Fibroblast of villous mesenchyme (primary cell): ENCODE measurements at regions not wholly inside any gene's neighbourhood (a gene's known extent, or its start where the extent isn't known, plus 50 kb on each side); places are given as distances from the start of the nearest gene placed in this dataset.

ENCODE experiments used
- DNase-seq: peaks from one replicate; pipeline ENCODE4 v3.0.0-alpha.2; 2010; ENCODE audit warnings: low read depth
- H3K4me3 ChIP-seq: 2 replicates; pipeline ENCODE4 v1.5.1; 2011; ENCODE audit warnings: low read depth, mild to moderate bottlenecking, low read length
- CTCF ChIP-seq: IDR thresholded peaks from 2 replicates; pipeline ENCODE4 v1.5.1; 2012; ENCODE audit warnings: low read depth, mild to moderate bottlenecking, low read length; ENCODE audit not compliant: insufficient read depth

GRCh38 chr17:34527908-34528470, 51.4 kb upstream of the TMEM132E start:
- DNase-seq: no peak
- H3K4me3 ChIP-seq: no peak overlapping the region
- no peak for TF ChIP-seq CTCF

DNA sequence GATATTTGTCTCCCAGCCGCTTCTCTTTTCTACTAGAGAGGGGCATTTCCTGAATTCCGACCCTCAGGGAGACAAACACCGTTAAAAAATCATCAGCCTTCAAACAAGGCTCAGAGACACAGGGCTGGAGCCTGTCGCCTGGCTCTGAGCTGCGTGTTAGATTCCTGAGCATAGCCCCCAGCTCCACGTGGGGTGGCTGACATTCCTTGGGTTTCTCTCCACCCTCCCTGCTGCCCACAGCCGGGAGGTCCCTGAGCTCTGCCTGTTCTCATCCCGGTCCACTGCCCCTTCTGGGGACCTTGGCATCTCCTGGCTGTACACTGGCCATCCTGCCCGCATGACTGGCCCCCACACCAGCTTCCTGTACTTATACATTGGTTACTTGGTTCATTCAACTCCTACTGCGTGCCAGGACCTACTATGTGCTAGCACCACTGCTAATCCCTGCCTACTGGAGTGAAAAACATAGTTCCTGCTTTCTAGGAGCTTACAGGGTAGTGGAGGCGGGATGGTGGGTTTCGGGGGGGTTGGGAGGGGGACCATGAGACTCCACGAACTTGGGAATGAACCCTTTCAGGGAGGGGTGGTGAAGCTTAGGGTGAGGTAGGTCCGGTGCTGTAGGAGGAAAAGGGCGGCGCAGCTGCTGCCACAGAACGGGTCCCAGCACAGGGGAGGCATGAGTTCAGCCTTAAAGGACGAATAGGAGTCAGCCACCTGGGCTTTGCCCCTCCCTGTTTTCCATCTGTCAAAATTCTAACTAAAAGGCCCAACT, 52.1 kb upstream of the TMEM132E start:
- DNase-seq: no peak

GRCh38 chr17:34525651-34526050, 53.7 kb upstream of the TMEM132E start:
- TF ChIP-seq CTCF: no peak
- DNase-seq: no peak
- no peak overlapping the region for H3K4me3 ChIP-seq

More for the DNA sequence above, 52.1 kb upstream of the TMEM132E start:
- TF ChIP-seq CTCF: no peak
- H3K4me3 ChIP-seq: no peak overlapping the region

GRCh38 chr17:34521955-34522354, 57.4 kb upstream of the TMEM132E start:
- TF ChIP-seq CTCF: no peak
- no peak for DNase-seq
- H3K4me3 ChIP-seq: no peak overlapping the region

- TF ChIP-seq CTCF: peak; percentile 47
- no peak for DNase-seq
- H3K4me3 ChIP-seq: no peak overlapping the region
These were observed 60.1 kb upstream of the TMEM132E start for GRCh38 chr17:34519282-34519681.

DNA sequence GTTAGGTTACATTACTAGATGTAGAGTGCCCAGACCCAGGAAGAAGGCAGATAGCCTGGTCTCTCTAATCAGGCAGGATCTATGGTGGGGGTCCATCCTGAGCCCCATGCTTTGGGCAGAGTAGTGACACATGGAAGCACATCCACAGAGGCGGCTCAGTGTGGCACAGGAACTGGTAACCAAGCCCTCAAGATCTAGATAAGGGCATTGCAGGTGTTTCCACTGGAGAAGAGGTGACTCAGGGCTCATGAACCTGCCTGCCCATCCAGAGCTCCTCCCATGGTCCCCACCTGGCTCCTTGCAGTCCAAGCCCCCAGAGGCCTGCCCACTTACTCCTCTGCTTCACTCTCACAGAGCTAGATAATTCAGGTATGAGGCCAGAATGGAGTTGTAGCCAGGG, 62.0 kb upstream of the TMEM132E start:
- DNase-seq: no peak
- no peak for TF ChIP-seq CTCF
- H3K4me3 ChIP-seq: no peak overlapping the region

DNA sequence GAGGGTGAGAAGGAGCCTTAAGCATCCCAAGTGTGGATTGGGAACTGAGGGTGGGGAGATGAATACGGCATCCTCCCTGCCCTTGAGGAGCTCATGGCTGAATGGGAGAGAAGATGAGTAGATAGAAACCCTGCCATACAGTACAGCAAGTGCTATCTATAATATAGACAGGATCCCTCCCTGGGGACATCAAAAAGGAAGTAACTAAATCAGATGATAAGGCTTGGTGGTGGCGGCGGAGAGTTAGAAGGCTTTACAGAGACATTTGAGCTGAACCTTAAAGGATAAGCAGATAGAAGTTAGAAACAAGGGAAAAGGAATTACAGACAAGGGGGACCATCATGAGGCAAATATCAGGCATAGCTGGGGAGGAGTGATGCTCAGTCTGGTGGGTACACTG, 67.5 kb upstream of the TMEM132E start:
- TF ChIP-seq CTCF: no peak
- no peak for DNase-seq
- H3K4me3 ChIP-seq: no peak overlapping the region
